MCF 10A (cell line): ENCODE measurements at regions not wholly inside any gene's neighbourhood (a gene's known extent, or its start where the extent isn't known, plus 50 kb on each side); places are given as distances from the start of the nearest gene placed in this dataset.

Experiments
- BruUV-seq: library from RNA; stranded (reverse); fragments of 400-500 nt; replicated peaks from 2 replicates; lab custom pipeline; 2021; lab: Mats Ljungman, UMichigan
- CTCF ChIA-PET: fragments of 300-600 bp; sonication (Branson Sonifier 250); formaldehyde crosslinking; extraction: SDS; loops from one replicate; lab custom pipeline; 2021; ENCODE audit warnings: antibody characterized with exemption, inconsistent platforms; lab: Yijun Ruan, JAX
- POLR2A ChIA-PET: fragments of 300-600, 350-650 bp; sonication (Branson Sonifier 250); formaldehyde crosslinking; extraction: SDS; loops from one replicate; lab custom pipeline; 2020; ENCODE audit warnings: antibody characterized with exemption, inconsistent platforms; lab: Yijun Ruan, JAX
- DNase-seq: peaks from one replicate; pipeline ENCODE4 v3.0.0-alpha.2; 2018; ENCODE audit not compliant: unreplicated experiment
- H3K27ac Mint-ChIP-seq: one replicate; pipeline ENCODE4 v1.8.0; 2022; ENCODE audit warnings: mild to moderate bottlenecking, low read depth, mixed read lengths; ENCODE audit not compliant: unreplicated experiment
- H3K27me3 Mint-ChIP-seq: one replicate; pipeline ENCODE4 v1.8.0; 2022; ENCODE audit warnings: mixed read lengths; ENCODE audit not compliant: insufficient read depth, unreplicated experiment
- H3K36me3 Mint-ChIP-seq: one replicate; pipeline ENCODE4 v1.8.0; 2022; ENCODE audit warnings: mild to moderate bottlenecking, moderate library complexity, mixed read lengths; ENCODE audit not compliant: insufficient read depth, unreplicated experiment
- H3K4me1 Mint-ChIP-seq: one replicate; pipeline ENCODE4 v1.8.0; 2022; ENCODE audit warnings: mixed read lengths; ENCODE audit not compliant: insufficient read depth, unreplicated experiment
- H3K4me3 Mint-ChIP-seq: one replicate; pipeline ENCODE4 v1.8.0; 2022; ENCODE audit warnings: mild to moderate bottlenecking, moderate library complexity, mixed read lengths; ENCODE audit not compliant: unreplicated experiment
- H3K9me3 Mint-ChIP-seq: one replicate; pipeline ENCODE4 v1.8.0; 2022; ENCODE audit warnings: mixed read lengths; ENCODE audit not compliant: unreplicated experiment
- CTCF ChIP-seq: fragments of 200-600 bp; IDR thresholded peaks from one replicate; pipeline ENCODE4 v1.8.0; 2022; ENCODE audit warnings: antibody characterized with exemption, mild to moderate bottlenecking; ENCODE audit not compliant: unreplicated experiment
- intact Hi-C: fragments of 100-400 bp; cut with micrococcal nuclease; formaldehyde crosslinking; loops from 2 replicates; pipeline ENCODE4 v1.14.1; 2022

- DNase-seq: no peak
- Mint-ChIP-seq H3K4me3 (no peak overlapping the region), H3K4me1 (no peaks in the 10 kb centered on the region), H3K36me3 (no peaks in the 10 kb centered on the region), H3K27ac (no peak overlapping the region), H3K27me3 (no peaks in the 10 kb centered on the region), H3K9me3 (no peaks in the 10 kb centered on the region)
- intact Hi-C loops: no loop called here
- ChIA-PET CTCF (no interaction called here), POLR2A (no interaction called here)
- no peak for TF ChIP-seq CTCF
- BruUV-seq: no TSS peak
Measured at GRCh38 chr1:60681095-60681860, 401.1 kb upstream of the NFIA start.

- Mint-ChIP-seq H3K9me3 (no peaks in the 10 kb centered on the region), H3K4me1 (no peaks in the 10 kb centered on the region), H3K4me3 (no peak overlapping the region), H3K27me3 (no peaks in the 10 kb centered on the region), H3K27ac (no peak overlapping the region), H3K36me3 (no peaks in the 10 kb centered on the region)
- TF ChIP-seq CTCF: no peak
- intact Hi-C loops: no loop called here
- no peak for DNase-seq
- BruUV-seq: no TSS peak
- POLR2A ChIA-PET: no interaction called here
- CTCF ChIA-PET: interaction anchor here (0.6 kb wide), 1 partner anchor 46 kb away, joined by 3 read pairs; no protein-coding TSS in a partner anchor
Measured at GRCh38 chr1:60679524-60680375, 402.6 kb upstream of the NFIA start.

- POLR2A ChIA-PET: no interaction called here
- CTCF ChIA-PET: interaction anchor here (0.9 kb wide), 1 partner anchor 86 kb away, joined by 3 read pairs; no protein-coding TSS in a partner anchor
- H3K36me3 Mint-ChIP-seq: no peaks in the 10 kb centered on the region
- no peaks in the 10 kb centered on the region for H3K9me3 Mint-ChIP-seq
- BruUV-seq: no TSS peak
- H3K27me3 Mint-ChIP-seq: no peaks in the 10 kb centered on the region
- no peaks in the 10 kb centered on the region for H3K4me1 Mint-ChIP-seq
- no peak for TF ChIP-seq CTCF
- H3K4me3 Mint-ChIP-seq: no peak overlapping the region
- intact Hi-C loops: no loop called here
- no peak for DNase-seq
- no peak overlapping the region for H3K27ac Mint-ChIP-seq
Measured at GRCh38 chr1:60678802-60679201, 403.6 kb upstream of the NFIA start.

- no peak for TF ChIP-seq CTCF
- no TSS peak for BruUV-seq
- H3K9me3 Mint-ChIP-seq: no peaks in the 10 kb centered on the region
- ChIA-PET CTCF (interaction anchor here (0.9 kb wide), 1 partner anchor 87 kb away, joined by 3 read pairs; no protein-coding TSS in a partner anchor), POLR2A (no interaction called here)
- no peak overlapping the region for H3K4me3 Mint-ChIP-seq
- H3K27me3 Mint-ChIP-seq: no peaks in the 10 kb centered on the region
- no peak for DNase-seq
- no peaks in the 10 kb centered on the region for H3K36me3 Mint-ChIP-seq
- no peaks in the 10 kb centered on the region for H3K4me1 Mint-ChIP-seq
- no peak overlapping the region for H3K27ac Mint-ChIP-seq
- intact Hi-C loops: no loop called here
Measured at GRCh38 chr1:60678391-60678790, 404.0 kb upstream of the NFIA start.
